ENCODE measurements at regions not wholly inside any gene's neighbourhood (a gene's known extent, or its start where the extent isn't known, plus 50 kb on each side); places are given as distances from the start of the nearest gene placed in this dataset.
A peak's percentile ranks its signal among the peaks of the same experiment; 100 is the strongest.

- ChIA-PET POLR2A (no interaction called here), RAD21 (ENCODE audit: unreplicated experiment) (no interaction called here), SMC1A (ENCODE audit: uncharacterized antibody, unreplicated experiment) (interaction anchor here (0.6 to 0.9 kb wide), 2 partner anchors 46 to 128 kb away, joined by 3 read pairs; no protein-coding TSS in a partner anchor), CTCF (interaction anchor here (1.7 kb wide), 1 partner anchor 13 kb away, joined by 5 read pairs; no protein-coding TSS in a partner anchor)
- DNase-seq (ENCODE audit: low read depth, low spot score) (no peak), ATAC-seq (peak; percentile 64), FAIRE-seq (no peak)
- TF ChIP-seq USF2 (IDR thresholded peaks at IDR 0.05; ENCODE audit: borderline replicate concordance, low read depth, low read length) (no peak), BHLHE40 (IDR thresholded peaks at IDR 0.05; ENCODE audit: borderline replicate concordance in 1 of 2, low read depth in 2 of 2, low read length in 1 of 2) (no peak), PKNOX1 (IDR thresholded peaks at IDR 0.05) (peak; percentile 55)
- H4K20me1 ChIP-seq (ENCODE audit: control insufficient read depth, insufficient read depth): no peaks in the 10 kb centered on the region
- no peak overlapping the region for H2AFZ ChIP-seq (ENCODE audit: control insufficient read depth, low read depth, low read length)
- no peak overlapping the region for H3K9ac ChIP-seq (ENCODE audit: control insufficient read depth, insufficient read depth, low read length)
- no peaks in the 10 kb centered on the region for H3K9me3 ChIP-seq (replicated peaks; ENCODE audit: control insufficient read depth, insufficient read depth, low read length)
- no peaks in the 10 kb centered on the region for H3K36me3 ChIP-seq (ENCODE audit: control insufficient read depth in 2 of 2, insufficient read depth in 2 of 2, low read length in 1 of 2)
- H3K27me3 ChIP-seq (replicated peaks in 1 of 2; ENCODE audit: control insufficient read depth in 2 of 2, insufficient read depth in 2 of 2, low read length in 1 of 2): no peaks in the 10 kb centered on the region; a peak in 1 of 4 replicates
- in situ Hi-C loops (cut with MboI): no loop called here
- WGBS (ENCODE audit: insufficient coverage, insufficient replicate concordance, low lambda C conversion rate, missing lambda C conversion rate): 49% methylated on average over 3 of the region's 3 CpGs
- no peaks in the 10 kb centered on the region for H3K4me1 ChIP-seq (ENCODE audit: control insufficient read depth, insufficient read depth, low read length)
- no peak overlapping the region for H3K4me2 ChIP-seq (ENCODE audit: control insufficient read depth, insufficient read depth)
- no peaks in the 10 kb centered on the region for H3K79me2 ChIP-seq (ENCODE audit: control insufficient read depth, insufficient read depth, low read length)
- intact Hi-C loops (cut with micrococcal nuclease; ENCODE audit: unreplicated experiment): no loop called here
- BruUV-seq (replicated peaks): no TSS peak
- no peak overlapping the region for H3K4me3 ChIP-seq
- no peak overlapping the region for H3K27ac ChIP-seq (ENCODE audit: control insufficient read depth, insufficient read depth)
Observed at GRCh38 chr12:98058838-98059237, 456.6 kb upstream of the TMPO start.

GRCh38 chr12:98059659-98060343 lies 455.6 kb upstream of the TMPO start:
- ChIA-PET CTCF (no interaction called here), POLR2A (no interaction called here), RAD21 (ENCODE audit: unreplicated experiment) (no interaction called here), SMC1A (ENCODE audit: uncharacterized antibody, unreplicated experiment) (interaction anchor here (0.7 to 1.1 kb wide), 3 partner anchors 9 to 129 kb away, joined by 3 read pairs; no protein-coding TSS in a partner anchor)
- 62% methylated on average over 2 of the region's 2 CpGs for WGBS (ENCODE audit: insufficient coverage, insufficient replicate concordance, low lambda C conversion rate, missing lambda C conversion rate)
- no peak overlapping the region for H3K4me2 ChIP-seq (ENCODE audit: control insufficient read depth, insufficient read depth)
- H3K9ac ChIP-seq (ENCODE audit: control insufficient read depth, insufficient read depth, low read length): no peak overlapping the region
- DNase-seq (ENCODE audit: low read depth, low spot score) (no peak), ATAC-seq (no peak), FAIRE-seq (no peak)
- H3K27me3 ChIP-seq (replicated peaks in 1 of 2; ENCODE audit: control insufficient read depth in 2 of 2, insufficient read depth in 2 of 2, low read length in 1 of 2): no peaks in the 10 kb centered on the region; a peak in 1 of 4 replicates
- H3K4me3 ChIP-seq: no peak overlapping the region
- BruUV-seq (replicated peaks): no TSS peak
- H3K9me3 ChIP-seq (replicated peaks; ENCODE audit: control insufficient read depth, insufficient read depth, low read length): no peaks in the 10 kb centered on the region
- no peaks in the 10 kb centered on the region for H3K36me3 ChIP-seq (ENCODE audit: control insufficient read depth in 2 of 2, insufficient read depth in 2 of 2, low read length in 1 of 2)
- no peak overlapping the region for H2AFZ ChIP-seq (ENCODE audit: control insufficient read depth, low read depth, low read length)
- intact Hi-C loops (cut with micrococcal nuclease; ENCODE audit: unreplicated experiment): no loop called here
- H3K79me2 ChIP-seq (ENCODE audit: control insufficient read depth, insufficient read depth, low read length): no peaks in the 10 kb centered on the region
- no peak overlapping the region for H3K27ac ChIP-seq (ENCODE audit: control insufficient read depth, insufficient read depth)
- H3K4me1 ChIP-seq (ENCODE audit: control insufficient read depth, insufficient read depth, low read length): no peaks in the 10 kb centered on the region
- in situ Hi-C loops (cut with MboI): no loop called here
- no peaks in the 10 kb centered on the region for H4K20me1 ChIP-seq (ENCODE audit: control insufficient read depth, insufficient read depth)
- TF ChIP-seq CEBPZ (IDR thresholded peaks at IDR 0.05; ENCODE audit: low read depth, low read length) (no peak), SRF (IDR thresholded peaks at IDR 0.05; ENCODE audit: low read depth in 2 of 2, low read length in 2 of 2) (no peak), JUND (IDR thresholded peaks at IDR 0.05; ENCODE audit: low read depth, low read length) (no peak), KDM1A (IDR thresholded peaks at IDR 0.05; ENCODE audit: borderline replicate concordance) (no peak), HSF1 (IDR thresholded peaks at IDR 0.05; ENCODE audit: low read depth, low read length) (no peak), HDGF (IDR thresholded peaks at IDR 0.05) (no peak)
